ENCODE measurements at regions not wholly inside any gene's neighbourhood (a gene's known extent, or its start where the extent isn't known, plus 50 kb on each side); places are given as distances from the start of the nearest gene placed in this dataset.

DNA sequence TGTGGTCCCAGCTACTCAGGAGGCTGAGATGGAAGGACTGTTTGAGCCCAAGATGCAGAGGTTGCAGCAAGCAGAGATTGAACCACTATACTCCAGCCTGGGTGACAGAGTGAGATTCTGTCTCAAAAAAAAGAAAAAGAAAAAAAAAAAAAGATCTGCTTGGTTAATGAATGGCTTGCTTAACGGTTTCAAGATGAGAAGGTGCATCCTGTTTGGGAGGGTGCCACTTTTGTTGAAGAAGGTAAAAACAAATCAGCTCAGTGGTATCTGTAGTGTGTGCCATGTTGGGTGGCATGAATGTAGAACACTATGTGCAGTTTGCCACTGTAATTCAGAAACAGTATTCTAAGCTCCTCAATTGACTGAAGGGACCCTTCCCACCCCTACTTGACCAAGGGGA lies 94.9 kb upstream of the ETV3 start (continued):
- TF ChIP-seq, protein P1, sequence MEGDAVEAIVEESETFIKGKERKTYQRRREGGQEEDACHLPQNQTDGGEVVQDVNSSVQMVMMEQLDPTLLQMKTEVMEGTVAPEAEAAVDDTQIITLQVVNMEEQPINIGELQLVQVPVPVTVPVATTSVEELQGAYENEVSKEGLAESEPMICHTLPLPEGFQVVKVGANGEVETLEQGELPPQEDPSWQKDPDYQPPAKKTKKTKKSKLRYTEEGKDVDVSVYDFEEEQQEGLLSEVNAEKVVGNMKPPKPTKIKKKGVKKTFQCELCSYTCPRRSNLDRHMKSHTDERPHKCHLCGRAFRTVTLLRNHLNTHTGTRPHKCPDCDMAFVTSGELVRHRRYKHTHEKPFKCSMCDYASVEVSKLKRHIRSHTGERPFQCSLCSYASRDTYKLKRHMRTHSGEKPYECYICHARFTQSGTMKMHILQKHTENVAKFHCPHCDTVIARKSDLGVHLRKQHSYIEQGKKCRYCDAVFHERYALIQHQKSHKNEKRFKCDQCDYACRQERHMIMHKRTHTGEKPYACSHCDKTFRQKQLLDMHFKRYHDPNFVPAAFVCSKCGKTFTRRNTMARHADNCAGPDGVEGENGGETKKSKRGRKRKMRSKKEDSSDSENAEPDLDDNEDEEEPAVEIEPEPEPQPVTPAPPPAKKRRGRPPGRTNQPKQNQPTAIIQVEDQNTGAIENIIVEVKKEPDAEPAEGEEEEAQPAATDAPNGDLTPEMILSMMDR (IDR thresholded peaks at IDR 0.05): no peak
- TF ChIP-seq, protein P2, sequence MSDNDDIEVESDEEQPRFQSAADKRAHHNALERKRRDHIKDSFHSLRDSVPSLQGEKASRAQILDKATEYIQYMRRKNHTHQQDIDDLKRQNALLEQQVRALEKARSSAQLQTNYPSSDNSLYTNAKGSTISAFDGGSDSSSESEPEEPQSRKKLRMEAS (IDR thresholded peaks at IDR 0.05; ENCODE audit: low read depth): no peak
- TF ChIP-seq FOXM1 (IDR thresholded peaks at IDR 0.05; ENCODE audit: low read depth) (no peak), SMC3 (IDR thresholded peaks at IDR 0.05; ENCODE audit: low read depth, low read length) (no peak)

GRCh38 chr1:157231846-157232525 lies 93.8 kb upstream of the ETV3 start:
- WGBS (ENCODE audit: low lambda C conversion rate): 5% methylated on average over 4 of the region's 4 CpGs
- H3K9ac ChIP-seq: no peak overlapping the region
- H3K9me3 ChIP-seq: no peaks in the 10 kb centered on the region
- H3K79me2 ChIP-seq (ENCODE audit: insufficient read depth): no peaks in the 10 kb centered on the region
- H3K27ac ChIP-seq (ENCODE audit: low read depth in 2 of 2, low read length in 1 of 2): no peak overlapping the region
- no peak overlapping the region for H3K4me3 ChIP-seq (ENCODE audit: low read depth in 2 of 2, low read length in 1 of 2)
- no peaks in the 10 kb centered on the region for H3K9me2 ChIP-seq
- POLR2A ChIA-PET: no interaction called here
- H3F3A ChIP-seq (replicated peaks; ENCODE audit: insufficient read depth): no peaks in the 10 kb centered on the region
- TF ChIP-seq, protein P3, sequence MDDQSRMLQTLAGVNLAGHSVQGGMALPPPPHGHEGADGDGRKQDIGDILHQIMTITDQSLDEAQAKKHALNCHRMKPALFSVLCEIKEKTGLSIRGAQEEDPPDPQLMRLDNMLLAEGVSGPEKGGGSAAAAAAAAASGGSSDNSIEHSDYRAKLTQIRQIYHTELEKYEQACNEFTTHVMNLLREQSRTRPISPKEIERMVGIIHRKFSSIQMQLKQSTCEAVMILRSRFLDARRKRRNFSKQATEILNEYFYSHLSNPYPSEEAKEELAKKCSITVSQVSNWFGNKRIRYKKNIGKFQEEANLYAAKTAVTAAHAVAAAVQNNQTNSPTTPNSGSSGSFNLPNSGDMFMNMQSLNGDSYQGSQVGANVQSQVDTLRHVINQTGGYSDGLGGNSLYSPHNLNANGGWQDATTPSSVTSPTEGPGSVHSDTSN (IDR thresholded peaks at IDR 0.05): no peak
- TF ChIP-seq RFX5 (IDR thresholded peaks at IDR 0.05; ENCODE audit: low read length) (no peak), RXRA (IDR thresholded peaks at IDR 0.05; ENCODE audit: borderline replicate concordance, low read depth) (no peak), NFIC (IDR thresholded peaks at IDR 0.05; ENCODE audit: borderline replicate concordance) (no peak), ELF1 (IDR thresholded peaks at IDR 0.05) (no peak), NRF1 (IDR thresholded peaks at IDR 0.05; ENCODE audit: low read depth, low read length) (no peak), JUND (IDR thresholded peaks at IDR 0.05) (no peak), FOXJ3 (CRISPR knock-in tag; IDR thresholded peaks at IDR 0.05) (no peak), GABPA (IDR thresholded peaks at IDR 0.05; ENCODE audit: low read depth) (no peak), YY1 (IDR thresholded peaks at IDR 0.05; ENCODE audit: low read depth) (no peak), RCOR1 (IDR thresholded peaks at IDR 0.05; ENCODE audit: low read length) (no peak), TCF12 (IDR thresholded peaks at IDR 0.05) (no peak), TAF1 (IDR thresholded peaks at IDR 0.05; ENCODE audit: borderline replicate concordance, low read depth, low read length) (no peak)
- TF ChIP-seq, protein P1 (IDR thresholded peaks at IDR 0.05): no peak
- TF ChIP-seq, protein P4, sequence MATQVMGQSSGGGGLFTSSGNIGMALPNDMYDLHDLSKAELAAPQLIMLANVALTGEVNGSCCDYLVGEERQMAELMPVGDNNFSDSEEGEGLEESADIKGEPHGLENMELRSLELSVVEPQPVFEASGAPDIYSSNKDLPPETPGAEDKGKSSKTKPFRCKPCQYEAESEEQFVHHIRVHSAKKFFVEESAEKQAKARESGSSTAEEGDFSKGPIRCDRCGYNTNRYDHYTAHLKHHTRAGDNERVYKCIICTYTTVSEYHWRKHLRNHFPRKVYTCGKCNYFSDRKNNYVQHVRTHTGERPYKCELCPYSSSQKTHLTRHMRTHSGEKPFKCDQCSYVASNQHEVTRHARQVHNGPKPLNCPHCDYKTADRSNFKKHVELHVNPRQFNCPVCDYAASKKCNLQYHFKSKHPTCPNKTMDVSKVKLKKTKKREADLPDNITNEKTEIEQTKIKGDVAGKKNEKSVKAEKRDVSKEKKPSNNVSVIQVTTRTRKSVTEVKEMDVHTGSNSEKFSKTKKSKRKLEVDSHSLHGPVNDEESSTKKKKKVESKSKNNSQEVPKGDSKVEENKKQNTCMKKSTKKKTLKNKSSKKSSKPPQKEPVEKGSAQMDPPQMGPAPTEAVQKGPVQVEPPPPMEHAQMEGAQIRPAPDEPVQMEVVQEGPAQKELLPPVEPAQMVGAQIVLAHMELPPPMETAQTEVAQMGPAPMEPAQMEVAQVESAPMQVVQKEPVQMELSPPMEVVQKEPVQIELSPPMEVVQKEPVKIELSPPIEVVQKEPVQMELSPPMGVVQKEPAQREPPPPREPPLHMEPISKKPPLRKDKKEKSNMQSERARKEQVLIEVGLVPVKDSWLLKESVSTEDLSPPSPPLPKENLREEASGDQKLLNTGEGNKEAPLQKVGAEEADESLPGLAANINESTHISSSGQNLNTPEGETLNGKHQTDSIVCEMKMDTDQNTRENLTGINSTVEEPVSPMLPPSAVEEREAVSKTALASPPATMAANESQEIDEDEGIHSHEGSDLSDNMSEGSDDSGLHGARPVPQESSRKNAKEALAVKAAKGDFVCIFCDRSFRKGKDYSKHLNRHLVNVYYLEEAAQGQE (IDR thresholded peaks at IDR 0.05; ENCODE audit: low read depth, low read length): no peak
- CTCF ChIA-PET: no interaction called here
- H3K4me2 ChIP-seq: no peak overlapping the region
- DNase-seq: no peak
- no peaks in the 10 kb centered on the region for H3K4me1 ChIP-seq (ENCODE audit: control insufficient read depth in 1 of 2, insufficient read depth in 2 of 2, low read depth in 1 of 2, low read length in 1 of 2)
- H4K20me1 ChIP-seq (ENCODE audit: insufficient read depth): no peaks in the 10 kb centered on the region
- no peak overlapping the region for H2AFZ ChIP-seq (ENCODE audit: low read depth)
- H3K27me3 ChIP-seq (ENCODE audit: insufficient read depth): no peaks in the 10 kb centered on the region; the same call in 1 of the 2 replicates
- no peaks in the 10 kb centered on the region for H3K36me3 ChIP-seq (replicated peaks in 1 of 2; ENCODE audit: control insufficient read depth in 1 of 2, insufficient read depth in 2 of 2, low read length in 1 of 2)

All from SK-N-SH (cell line).